Uterus (tissue), 2 donors: ENCODE measurements at regions not wholly inside any gene's neighbourhood (a gene's known extent, or its start where the extent isn't known, plus 50 kb on each side); places are given as distances from the start of the nearest gene placed in this dataset.

ENCODE experiments used
- POLR2A ChIP-seq, 2 donors: fragments of 450-650 bp; IDR thresholded peaks; one replicate each; pipeline ENCODE4 v1.6.1; 2016; ENCODE audit warnings: antibody characterized with exemption in 2 of 2, mild to moderate bottlenecking in 1 of 2, moderate library complexity in 1 of 2
- TF ChIP-seq, protein P1 (sequence below), 4 experiments: fragments of 200-600 bp in 2 of 4; fragments of 450-650 bp in 2 of 4; sonication (generic) in 2 of 4; IDR thresholded peaks; one replicate each; pipeline ENCODE4 v1.5.1; 2016 to 2019; ENCODE audit warnings: antibody characterized with exemption in 4 of 4, mild to moderate bottlenecking in 2 of 4, moderate library complexity in 1 of 4

DNA sequence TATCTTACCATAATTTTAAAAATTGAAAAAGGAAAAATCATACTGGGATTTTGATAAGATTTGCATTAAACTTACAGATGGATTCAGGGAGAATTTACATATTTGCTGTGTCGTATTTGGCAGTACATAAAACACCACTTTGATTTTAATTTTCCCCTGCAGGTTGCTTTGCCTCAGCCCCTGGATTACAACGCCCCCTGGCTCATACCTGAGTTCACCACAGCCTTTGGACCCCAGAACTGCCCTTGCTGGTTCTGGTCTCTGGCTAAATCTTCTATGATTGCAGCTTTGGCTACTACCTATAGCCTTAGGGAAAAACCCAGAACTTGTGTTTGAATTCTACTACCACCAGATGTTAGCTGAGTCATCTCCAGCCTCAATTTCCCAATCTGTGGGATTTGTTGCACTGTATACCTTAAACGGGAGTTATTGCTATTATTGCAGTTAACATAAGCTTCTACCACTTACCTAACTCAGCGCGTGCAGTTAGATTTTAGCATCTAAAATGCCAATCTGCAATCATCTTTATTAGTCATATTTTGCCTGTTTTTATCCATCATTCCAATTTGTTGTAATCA lies 315.7 kb upstream of the GADL1 start:
- TF ChIP-seq, protein P1, sequence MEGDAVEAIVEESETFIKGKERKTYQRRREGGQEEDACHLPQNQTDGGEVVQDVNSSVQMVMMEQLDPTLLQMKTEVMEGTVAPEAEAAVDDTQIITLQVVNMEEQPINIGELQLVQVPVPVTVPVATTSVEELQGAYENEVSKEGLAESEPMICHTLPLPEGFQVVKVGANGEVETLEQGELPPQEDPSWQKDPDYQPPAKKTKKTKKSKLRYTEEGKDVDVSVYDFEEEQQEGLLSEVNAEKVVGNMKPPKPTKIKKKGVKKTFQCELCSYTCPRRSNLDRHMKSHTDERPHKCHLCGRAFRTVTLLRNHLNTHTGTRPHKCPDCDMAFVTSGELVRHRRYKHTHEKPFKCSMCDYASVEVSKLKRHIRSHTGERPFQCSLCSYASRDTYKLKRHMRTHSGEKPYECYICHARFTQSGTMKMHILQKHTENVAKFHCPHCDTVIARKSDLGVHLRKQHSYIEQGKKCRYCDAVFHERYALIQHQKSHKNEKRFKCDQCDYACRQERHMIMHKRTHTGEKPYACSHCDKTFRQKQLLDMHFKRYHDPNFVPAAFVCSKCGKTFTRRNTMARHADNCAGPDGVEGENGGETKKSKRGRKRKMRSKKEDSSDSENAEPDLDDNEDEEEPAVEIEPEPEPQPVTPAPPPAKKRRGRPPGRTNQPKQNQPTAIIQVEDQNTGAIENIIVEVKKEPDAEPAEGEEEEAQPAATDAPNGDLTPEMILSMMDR (IDR thresholded peaks at IDR 0.05) = no peak
- TF ChIP-seq POLR2A (IDR thresholded peaks at IDR 0.05) = no peak
